ENCODE measurements at regions not wholly inside any gene's neighbourhood (a gene's known extent, or its start where the extent isn't known, plus 50 kb on each side); places are given as distances from the start of the nearest gene placed in this dataset.
"Not testable (repeated sequence)": the region's sequence is repeated elsewhere in the genome, so short reads cannot be mapped to it uniquely, and the experiment has no call there.

DNA sequence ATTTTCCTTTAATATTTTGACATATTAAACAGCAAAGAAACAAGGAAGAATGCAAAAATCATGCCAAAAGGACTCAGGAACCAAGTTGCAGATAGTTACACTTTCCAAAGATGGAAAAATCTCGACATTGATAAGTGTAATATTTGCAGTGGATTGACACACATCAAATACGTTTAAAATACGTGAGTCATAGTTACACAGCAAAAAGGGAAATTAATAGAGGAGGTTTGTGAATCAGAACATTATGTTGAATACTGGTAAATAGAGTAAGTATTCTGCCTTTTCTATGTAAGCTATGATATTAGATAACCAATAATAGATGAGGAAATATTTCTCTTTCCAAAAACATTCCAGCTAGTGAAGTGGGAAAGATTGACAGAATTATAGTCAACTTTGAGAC, 1761.3 kb upstream of the IGFBP7 start:
- H3K4me3 ChIP-seq (replicated peaks; ENCODE audit: low read depth, low read length): no peak overlapping the region
- H3K36me3 ChIP-seq (ENCODE audit: control insufficient read depth, insufficient read depth, low read length): no peaks in the 10 kb centered on the region
- TF ChIP-seq, protein P1, sequence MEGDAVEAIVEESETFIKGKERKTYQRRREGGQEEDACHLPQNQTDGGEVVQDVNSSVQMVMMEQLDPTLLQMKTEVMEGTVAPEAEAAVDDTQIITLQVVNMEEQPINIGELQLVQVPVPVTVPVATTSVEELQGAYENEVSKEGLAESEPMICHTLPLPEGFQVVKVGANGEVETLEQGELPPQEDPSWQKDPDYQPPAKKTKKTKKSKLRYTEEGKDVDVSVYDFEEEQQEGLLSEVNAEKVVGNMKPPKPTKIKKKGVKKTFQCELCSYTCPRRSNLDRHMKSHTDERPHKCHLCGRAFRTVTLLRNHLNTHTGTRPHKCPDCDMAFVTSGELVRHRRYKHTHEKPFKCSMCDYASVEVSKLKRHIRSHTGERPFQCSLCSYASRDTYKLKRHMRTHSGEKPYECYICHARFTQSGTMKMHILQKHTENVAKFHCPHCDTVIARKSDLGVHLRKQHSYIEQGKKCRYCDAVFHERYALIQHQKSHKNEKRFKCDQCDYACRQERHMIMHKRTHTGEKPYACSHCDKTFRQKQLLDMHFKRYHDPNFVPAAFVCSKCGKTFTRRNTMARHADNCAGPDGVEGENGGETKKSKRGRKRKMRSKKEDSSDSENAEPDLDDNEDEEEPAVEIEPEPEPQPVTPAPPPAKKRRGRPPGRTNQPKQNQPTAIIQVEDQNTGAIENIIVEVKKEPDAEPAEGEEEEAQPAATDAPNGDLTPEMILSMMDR (IDR thresholded peaks at IDR 0.05; ENCODE audit: insufficient read depth, low read length, poor library complexity, severe bottlenecking): no peak
- DNase-seq (ENCODE audit: extremely low read depth, insufficient read length): no peak
- H3K27me3 ChIP-seq (replicated peaks; ENCODE audit: control insufficient read depth, insufficient read depth, low read length): no peaks in the 10 kb centered on the region

DNA sequence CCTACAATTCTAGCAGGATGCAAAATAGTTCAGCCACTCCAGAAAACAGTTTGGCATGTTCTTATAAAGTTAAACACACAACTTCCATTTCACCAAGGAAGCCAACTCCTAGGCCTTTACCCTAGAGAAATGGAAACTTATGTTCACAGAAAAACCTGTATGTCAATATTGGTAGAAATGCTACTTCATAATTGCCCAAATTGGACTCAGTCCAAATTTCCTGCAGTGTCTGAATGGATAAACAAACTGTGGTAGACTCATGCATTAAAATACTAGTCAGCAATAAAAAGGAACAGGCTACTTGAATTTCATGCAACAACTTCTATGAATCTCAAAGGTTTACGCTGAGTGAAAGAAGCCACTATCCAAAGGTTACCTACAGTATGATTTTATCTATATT, 1738.8 kb upstream of the IGFBP7 start:
- Histone ChIP-seq H3K27me3 (replicated peaks; ENCODE audit: control insufficient read depth, insufficient read depth, low read length) (no peaks in the 10 kb centered on the region), H3K4me3 (replicated peaks; ENCODE audit: low read depth, low read length) (no peak overlapping the region), H3K36me3 (ENCODE audit: control insufficient read depth, insufficient read depth, low read length) (no peaks in the 10 kb centered on the region)
- TF ChIP-seq, protein P1 (IDR thresholded peaks at IDR 0.05; ENCODE audit: insufficient read depth, low read length, poor library complexity, severe bottlenecking): no peak
- no peak for DNase-seq (ENCODE audit: extremely low read depth, insufficient read length)

DNA sequence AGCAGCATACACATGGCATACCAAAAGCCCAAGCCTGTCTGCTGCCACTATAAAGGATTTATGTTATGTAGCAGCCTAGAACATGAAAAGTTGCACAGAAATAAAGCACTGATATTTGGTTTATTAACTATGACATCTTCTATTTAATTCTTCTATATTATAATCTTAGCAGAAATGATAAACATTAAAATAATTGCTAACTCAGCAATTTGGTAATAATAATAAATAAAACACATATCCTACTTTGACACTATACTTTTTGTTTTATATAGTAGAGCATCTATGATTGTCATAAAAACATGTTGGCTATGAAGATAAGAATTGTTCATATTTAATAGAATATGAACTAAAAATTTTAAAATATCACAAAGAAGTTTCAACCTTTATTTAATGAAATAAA, 1733.3 kb upstream of the IGFBP7 start:
- no peaks in the 10 kb centered on the region for H3K36me3 ChIP-seq (ENCODE audit: control insufficient read depth, insufficient read depth, low read length)
- no peaks in the 10 kb centered on the region for H3K27me3 ChIP-seq (replicated peaks; ENCODE audit: control insufficient read depth, insufficient read depth, low read length)
- no peak overlapping the region for H3K4me3 ChIP-seq (replicated peaks; ENCODE audit: low read depth, low read length)
- TF ChIP-seq, protein P1 (IDR thresholded peaks at IDR 0.05; ENCODE audit: insufficient read depth, low read length, poor library complexity, severe bottlenecking): no peak
- DNase-seq (ENCODE audit: extremely low read depth, insufficient read length): no peak

DNA sequence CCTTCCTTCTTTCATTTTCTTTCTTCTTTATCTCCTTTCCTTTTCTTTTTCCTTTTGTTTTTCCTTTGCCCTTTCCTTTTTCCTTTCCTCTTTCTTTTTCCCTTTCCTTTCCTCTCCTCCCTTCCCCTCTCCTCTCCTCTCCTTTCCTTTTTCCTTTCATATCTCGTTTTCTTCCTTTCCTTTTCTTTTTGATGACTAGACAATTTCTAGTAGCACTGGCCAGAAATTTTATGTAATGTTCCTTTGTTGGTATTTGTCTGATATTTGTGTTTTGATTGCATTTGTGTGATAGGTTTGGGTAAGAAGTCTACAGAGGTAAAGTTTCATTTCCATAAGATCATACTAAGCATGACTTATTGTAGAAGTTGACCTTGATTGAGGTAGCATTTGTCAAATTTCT, 1722.9 kb upstream of the IGFBP7 start:
- TF ChIP-seq, protein P1 (IDR thresholded peaks at IDR 0.05; ENCODE audit: insufficient read depth, low read length, poor library complexity, severe bottlenecking): no peak
- H3K4me3 ChIP-seq (replicated peaks; ENCODE audit: low read depth, low read length): no peak overlapping the region
- H3K27me3 ChIP-seq (replicated peaks; ENCODE audit: control insufficient read depth, insufficient read depth, low read length): no peaks in the 10 kb centered on the region
- H3K36me3 ChIP-seq (ENCODE audit: control insufficient read depth, insufficient read depth, low read length): no peaks in the 10 kb centered on the region
- no peak for DNase-seq (ENCODE audit: extremely low read depth, insufficient read length)

DNA sequence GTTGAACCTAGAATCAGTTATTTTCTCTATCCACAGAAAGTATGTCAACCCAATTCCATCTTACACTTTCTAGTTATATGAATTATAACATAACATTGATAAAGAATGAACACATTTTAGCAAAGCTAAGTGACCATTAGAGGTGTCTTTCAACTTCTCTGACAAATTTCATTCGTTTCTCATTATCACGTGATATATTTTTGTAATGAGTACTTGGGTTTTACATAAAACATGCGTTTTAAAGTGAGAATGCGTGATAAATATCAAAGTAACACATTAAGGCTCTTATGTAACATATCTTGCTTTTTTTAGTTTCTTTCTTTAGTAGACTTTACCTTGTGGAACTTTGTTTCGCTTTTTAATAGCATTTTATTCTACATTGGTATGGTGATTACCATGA, 1715.1 kb upstream of the IGFBP7 start:
- Histone ChIP-seq H3K4me3 (replicated peaks; ENCODE audit: low read depth, low read length) (no peak overlapping the region), H3K36me3 (ENCODE audit: control insufficient read depth, insufficient read depth, low read length) (no peaks in the 10 kb centered on the region), H3K27me3 (replicated peaks; ENCODE audit: control insufficient read depth, insufficient read depth, low read length) (no peaks in the 10 kb centered on the region)
- TF ChIP-seq, protein P1 (IDR thresholded peaks at IDR 0.05; ENCODE audit: insufficient read depth, low read length, poor library complexity, severe bottlenecking): no peak
- no peak for DNase-seq (ENCODE audit: extremely low read depth, insufficient read length)

- DNase-seq (ENCODE audit: extremely low read depth, insufficient read length); H3K36me3 ChIP-seq (ENCODE audit: control insufficient read depth, insufficient read depth, low read length); H3K27me3 ChIP-seq (replicated peaks; ENCODE audit: control insufficient read depth, insufficient read depth, low read length); H3K4me3 ChIP-seq (replicated peaks; ENCODE audit: low read depth, low read length): not testable (repeated sequence)
Measured at GRCh38 chr4:58818560-58818959, 1708.4 kb upstream of the IGFBP7 start.

All from GM06990 (cell line).